ENCODE measurements at regions not wholly inside any gene's neighbourhood (a gene's known extent, or its start where the extent isn't known, plus 50 kb on each side); places are given as distances from the start of the nearest gene placed in this dataset.

GRCh38 chr12:90301095-90301494 lies 592.5 kb upstream of the ATP2B1 start:
- TF ChIP-seq CTCF (IDR thresholded peaks at IDR 0.05), result no peak

- no peak for TF ChIP-seq CTCF (IDR thresholded peaks at IDR 0.05)
These were observed 591.0 kb upstream of the ATP2B1 start for GRCh38 chr12:90299666-90300065.

GRCh38 chr12:90299121-90299520 lies 590.5 kb upstream of the ATP2B1 start:
- no peak for TF ChIP-seq CTCF (IDR thresholded peaks at IDR 0.05)

GRCh38 chr12:90298289-90298948 lies 589.8 kb upstream of the ATP2B1 start:
- no peak for TF ChIP-seq CTCF (IDR thresholded peaks at IDR 0.05)

- no peak for TF ChIP-seq CTCF (IDR thresholded peaks at IDR 0.05)
These were observed 587.2 kb upstream of the ATP2B1 start for GRCh38 chr12:90295858-90296257.

GRCh38 chr12:90292183-90292582 lies 583.5 kb upstream of the ATP2B1 start:
- no peak for TF ChIP-seq CTCF (IDR thresholded peaks at IDR 0.05)

- TF ChIP-seq CTCF (IDR thresholded peaks at IDR 0.05), result no peak
These were observed 582.6 kb upstream of the ATP2B1 start for GRCh38 chr12:90290980-90291975.

Data from LNCAP (cell line).